NCI-H1417 treated with DMSO at 0.1 percent for 48 hours (cell line): ENCODE measurements at regions not wholly inside any gene's neighbourhood (a gene's known extent, or its start where the extent isn't known, plus 50 kb on each side); places are given as distances from the start of the nearest gene placed in this dataset.

Experiments
- DNase-seq: peaks from one replicate; lab custom pipeline; 2025; lab: John Stamatoyannopoulos, UW

DNA sequence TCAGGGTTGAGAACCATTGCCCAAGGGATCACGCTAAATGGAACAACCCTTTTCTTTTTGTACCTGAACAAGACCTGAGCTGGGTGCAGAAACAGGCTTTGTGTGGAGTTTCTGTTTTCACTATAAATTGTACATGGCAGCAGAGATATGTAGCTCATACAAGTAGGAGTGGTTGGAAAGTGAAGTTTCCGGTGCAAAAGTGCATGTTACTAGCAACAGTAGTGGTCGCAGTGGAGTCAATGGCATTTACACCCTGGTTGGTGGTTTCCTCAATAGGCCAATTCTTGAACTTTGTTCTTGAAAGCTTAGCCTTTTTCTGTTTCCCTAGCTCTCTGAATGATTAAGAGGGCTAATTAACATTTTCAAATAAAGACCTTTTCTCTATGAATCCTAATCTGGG lies 170.7 kb downstream of the NEBL start:
- no peak for DNase-seq

DNA sequence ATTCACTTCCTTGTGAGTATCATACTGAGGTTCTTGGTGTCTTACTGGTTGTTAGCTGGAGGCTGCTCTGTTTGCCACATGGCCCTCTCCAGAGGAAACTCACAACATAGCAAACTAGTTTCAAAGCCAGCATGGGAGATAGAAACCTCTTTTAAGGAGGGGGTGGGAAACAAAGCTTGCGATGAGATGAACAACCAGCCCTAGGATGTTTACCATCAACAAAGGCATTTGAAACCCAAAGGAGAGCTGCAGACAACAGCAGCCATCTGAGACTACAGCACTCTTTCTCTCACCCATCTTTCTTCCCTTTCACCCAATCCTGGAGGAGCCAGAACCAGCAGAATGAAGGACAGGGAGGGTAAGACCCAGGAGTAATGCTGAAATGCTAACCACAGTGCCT lies 182.1 kb downstream of the NEBL start:
- DNase-seq, result no peak

DNA sequence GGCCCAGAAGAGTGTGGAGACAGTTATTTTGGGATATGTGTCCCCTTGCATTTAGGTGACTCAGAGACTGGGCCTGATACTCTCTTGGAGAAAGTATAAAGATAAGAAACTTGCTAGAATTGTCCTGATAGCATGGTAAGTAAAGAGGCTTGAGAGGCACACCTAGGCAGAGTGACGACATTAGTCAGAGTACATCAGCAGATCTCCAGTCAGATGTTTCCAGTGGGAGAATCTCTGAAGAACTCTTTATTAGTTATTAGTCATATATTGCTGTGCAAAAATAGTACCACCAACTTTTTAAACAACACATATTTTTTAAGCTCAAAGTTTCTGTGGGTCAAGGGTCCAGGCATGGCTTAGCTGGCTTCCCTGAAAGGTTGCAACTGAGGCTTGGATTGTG lies 182.6 kb downstream of the NEBL start:
- no peak for DNase-seq

DNA sequence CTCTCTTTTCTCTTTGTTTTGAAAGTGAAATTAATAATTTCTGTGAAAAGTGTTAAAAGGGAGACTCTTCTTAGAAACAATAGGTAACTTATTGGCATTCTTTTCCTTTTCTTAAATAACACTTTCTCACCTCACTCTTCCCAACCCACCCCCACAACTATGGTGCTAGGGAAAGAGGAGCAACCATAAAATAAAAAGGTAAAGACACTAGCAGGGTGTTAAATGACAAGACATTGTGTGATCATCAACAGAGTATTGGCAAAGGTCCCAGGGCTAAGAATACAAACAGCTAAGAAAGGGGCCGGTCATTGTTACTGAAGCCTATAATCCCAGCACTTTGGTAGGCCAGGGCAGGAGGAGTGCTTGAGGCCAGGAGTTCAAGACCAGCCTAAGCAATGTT lies 183.7 kb downstream of the NEBL start:
- no peak for DNase-seq

DNA sequence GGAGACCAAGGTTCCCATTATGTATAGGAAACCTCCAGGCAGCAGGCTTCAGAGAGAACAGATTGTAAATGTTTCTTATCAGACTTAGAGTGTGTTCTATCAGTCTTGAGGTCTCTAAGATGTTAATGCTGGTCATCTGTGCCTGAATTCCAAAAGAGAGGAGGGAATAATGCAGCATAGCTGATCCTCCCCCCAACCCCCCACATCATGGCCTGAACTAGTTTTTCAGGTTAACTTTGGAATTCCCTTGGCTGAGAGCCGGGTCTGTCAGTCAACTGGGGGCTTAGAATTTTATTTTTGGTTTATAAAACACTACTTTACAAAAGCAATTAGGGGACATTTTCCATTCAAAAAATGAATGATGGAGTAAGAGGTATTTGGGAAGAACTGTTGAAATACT lies 184.3 kb downstream of the NEBL start:
- no peak for DNase-seq

DNA sequence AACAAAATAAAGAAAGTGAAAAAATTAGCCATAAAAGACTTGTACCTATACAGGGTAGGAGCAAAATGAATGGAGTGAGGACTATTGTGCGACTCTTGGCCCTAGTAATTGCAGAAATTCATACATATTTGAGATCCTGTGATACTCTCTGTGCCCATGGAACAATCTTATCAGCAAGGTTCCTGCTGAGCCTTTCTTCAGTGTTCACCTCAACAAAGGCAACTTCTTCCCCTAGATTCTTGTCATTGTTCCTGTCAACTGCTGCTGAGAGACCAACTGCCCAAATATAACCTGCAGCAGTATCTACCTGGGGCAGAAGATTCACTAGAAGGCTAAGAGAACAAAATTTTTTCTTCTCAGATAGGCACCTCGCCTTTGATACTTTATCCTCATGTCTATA lies 187.4 kb downstream of the NEBL start:
- DNase-seq, result no peak

DNA sequence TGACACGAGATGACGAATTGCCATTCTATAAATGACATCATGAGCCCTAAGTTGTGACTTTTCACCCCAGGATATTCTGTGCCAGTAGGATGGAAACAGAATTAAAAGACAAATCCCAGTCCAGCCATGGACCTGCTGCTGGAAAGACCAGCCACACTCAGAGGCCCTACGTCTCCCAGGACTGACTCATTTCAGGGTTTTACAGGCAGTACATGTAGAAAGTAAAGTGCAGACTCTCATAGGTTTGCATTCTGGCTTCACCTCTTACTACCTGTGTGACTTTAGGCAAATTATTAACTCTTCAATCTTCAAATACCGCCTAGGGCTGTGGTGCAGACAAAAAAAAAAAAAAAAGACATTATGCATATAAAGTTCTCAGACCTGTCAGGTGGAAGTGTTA lies 188.8 kb downstream of the NEBL start:
- DNase-seq, result no peak

DNA sequence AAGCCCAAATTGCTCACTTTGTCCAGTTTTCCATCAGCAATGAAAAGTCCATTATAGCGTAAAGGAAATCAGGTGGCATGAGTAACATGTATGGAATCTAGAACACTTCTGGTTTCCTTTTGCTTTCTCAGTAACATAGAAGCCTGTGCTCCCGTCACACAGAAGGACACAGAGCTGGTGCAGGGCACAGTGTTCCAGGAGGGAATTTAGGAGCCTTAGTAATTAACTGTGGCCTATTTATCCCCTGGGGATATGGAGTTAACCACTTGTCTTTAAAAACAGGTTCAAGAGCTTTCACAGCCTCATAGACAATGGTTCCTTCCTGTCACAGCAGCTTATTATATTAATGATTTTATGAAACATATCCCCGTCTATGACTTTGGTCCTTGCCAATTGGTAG lies 189.9 kb downstream of the NEBL start:
- DNase-seq, result no peak

DNA sequence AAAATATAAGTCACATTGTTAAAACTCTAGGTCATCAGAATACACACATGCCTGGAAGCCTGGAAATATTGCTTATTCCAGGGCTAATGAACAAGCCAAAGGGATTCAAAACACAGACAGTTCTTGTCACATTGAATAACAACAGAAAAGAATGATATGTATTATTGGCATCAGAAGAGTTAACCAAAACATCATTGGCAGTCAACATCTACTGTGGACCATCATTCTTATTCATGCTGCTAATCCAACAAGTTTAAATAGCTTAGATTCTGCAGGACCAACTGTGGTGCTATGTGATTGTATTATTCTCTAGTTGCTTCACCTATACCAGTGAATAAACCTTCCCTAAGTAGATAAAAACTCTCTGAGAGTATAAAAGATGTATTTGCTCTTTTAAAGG lies 198.3 kb downstream of the NEBL start:
- DNase-seq, result no peak

DNA sequence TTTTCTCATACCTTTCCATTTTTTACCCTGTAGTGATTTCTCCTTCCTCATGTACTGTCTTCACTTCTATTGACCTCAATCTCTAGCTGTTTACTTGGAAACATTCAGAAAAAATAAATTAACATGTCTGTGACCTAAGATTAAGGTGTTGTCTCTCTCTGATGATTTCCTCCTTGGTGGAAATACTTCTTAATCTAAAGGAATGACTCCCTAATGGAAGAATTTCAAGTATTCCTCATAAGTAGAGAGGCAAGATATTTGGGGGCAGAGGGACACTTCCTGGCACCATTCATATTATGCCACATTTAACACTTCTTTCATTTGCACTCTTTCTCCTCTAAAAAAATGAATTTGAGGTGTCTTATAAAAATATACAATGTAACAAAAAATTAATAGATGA lies 202.8 kb downstream of the NEBL start:
- no peak for DNase-seq

DNA sequence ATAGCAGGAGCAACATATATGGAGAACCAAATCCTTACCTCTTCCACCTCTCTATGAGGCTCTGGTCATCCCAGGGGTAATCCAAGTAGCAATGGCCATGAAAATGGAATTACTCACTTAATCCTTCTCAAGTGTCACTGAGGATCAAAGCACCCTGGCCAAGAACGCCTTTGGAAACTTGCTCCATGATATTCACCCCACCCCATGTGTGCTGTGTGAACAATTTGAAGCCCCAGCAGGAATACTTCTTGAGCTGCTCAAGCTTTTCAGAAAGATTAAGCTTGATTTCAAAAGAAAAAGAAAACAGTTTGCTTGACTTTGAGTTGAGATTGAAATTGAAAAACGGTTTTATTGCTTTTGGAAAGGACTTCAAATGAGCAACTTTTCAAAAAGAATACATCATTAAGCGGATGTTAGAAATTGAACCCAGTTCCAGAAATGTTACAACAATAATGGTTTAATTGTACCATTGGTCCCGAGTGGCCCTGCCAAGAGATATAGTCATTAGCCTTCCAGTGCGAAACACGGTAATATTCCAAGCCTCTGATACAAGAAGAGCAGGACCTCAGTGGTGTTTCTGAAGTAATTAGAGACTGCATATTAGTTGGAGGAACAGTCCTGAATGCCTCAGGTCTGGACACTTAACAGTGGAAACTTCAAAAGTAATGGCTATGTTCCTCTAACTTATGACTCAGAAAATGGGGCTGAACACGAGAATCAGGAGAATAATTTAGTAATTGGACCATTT lies 208.1 kb downstream of the NEBL start:
- DNase-seq, result no peak

DNA sequence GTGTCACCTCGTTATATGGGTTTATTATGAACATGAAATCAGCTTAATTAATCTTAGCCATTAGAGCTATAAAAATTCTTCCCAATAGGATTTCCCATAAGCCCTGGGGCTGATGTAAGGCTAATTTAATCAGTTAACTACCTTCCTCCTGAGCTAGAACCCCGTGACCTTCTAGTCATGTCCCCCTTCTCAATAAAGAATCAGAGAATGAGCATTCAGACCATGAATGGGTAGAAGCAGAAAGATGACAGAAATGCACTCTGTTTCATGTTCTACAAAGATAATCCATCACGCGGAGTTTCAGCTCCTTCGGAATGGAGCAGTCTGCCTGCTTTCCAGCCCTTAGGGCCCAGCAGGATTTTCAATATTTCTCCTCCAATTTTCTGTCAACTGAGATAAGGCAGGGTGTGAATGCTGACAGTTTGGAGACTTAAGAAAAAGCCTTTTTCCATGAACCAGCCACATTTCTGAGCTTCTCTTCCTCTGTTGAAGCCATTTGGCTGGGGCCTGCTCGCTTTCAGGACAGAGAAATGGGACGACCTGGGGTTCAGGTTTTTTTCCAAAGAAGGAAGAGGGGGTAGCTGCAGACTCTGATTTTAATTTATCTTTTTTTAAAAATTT lies 211.0 kb downstream of the NEBL start:
- DNase-seq, result no peak

DNA sequence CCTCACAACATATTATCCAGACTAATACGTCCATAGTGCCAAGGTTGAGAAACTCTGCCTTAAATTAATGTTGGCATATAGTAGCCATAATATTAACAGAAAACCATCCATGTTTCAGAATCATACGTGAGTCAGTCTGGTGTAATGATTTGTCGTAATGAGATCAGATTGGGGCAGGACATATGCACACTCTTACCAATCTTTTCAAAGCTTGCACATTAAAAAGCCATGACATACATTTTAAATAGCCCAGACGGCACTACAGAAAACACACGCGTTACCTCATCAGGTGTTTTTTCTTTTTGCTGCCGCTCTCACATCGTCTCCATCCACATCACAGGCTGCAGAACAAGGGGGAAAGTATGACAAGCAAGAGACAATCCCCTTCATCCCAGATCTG lies 211.6 kb downstream of the NEBL start:
- DNase-seq, result no peak

DNA sequence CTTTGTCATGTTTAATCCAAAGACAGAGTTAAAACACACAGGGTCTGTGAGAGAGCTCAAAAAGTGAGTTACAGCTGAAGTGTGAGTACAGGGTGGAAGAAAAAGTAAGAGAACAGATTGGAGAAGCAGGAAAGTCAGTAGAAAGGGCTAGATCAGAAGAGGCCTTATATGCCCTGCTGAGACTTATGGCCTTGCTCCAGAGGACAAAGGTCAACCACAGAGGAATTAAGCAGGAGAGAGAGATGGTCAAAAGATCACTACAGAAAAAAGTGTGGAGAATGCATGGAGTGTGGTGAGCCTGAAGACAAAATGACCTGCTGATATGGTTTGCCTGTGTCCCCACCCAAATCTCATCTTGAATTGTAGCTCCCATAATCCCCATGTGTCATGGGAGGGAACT lies 213.8 kb downstream of the NEBL start:
- no peak for DNase-seq

DNA sequence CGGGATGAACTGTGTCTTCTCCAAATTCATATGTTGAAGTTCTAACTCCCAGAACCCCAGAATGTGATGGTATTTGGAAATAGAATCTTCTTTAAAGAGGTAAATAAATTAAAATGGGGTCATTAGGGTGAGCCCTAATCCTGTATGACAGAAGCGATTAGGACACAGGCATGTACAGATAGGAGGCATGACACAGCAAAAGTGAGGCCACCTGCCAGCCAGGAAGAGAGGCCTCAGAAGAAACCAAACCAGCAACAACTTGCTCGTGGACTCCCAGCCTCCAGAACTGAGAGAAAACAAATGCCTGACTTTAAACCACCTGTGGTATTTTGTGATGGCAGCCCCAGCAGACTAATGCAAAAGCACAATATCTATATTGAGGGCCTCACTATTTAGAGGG lies 214.3 kb downstream of the NEBL start:
- no peak for DNase-seq

DNA sequence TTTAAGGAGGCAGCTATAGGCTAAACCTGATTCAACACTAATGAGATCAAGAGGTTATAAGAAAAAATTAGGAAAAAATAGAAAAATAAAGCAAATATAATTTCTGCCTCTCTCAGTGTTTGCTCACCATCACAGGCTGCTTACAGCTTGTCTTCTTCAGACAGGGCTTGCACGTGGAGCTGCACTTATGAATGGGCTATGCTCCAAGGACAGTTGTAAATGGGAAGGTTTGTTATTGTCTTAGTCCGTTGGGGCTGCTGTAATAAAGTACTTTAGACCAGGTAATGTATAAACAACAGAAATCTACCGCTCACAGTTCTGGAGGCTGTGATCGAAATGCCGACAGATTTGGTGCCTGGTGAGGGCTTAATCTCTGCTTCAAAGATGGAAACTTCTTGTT lies 219.8 kb downstream of the NEBL start:
- DNase-seq, result no peak

DNA sequence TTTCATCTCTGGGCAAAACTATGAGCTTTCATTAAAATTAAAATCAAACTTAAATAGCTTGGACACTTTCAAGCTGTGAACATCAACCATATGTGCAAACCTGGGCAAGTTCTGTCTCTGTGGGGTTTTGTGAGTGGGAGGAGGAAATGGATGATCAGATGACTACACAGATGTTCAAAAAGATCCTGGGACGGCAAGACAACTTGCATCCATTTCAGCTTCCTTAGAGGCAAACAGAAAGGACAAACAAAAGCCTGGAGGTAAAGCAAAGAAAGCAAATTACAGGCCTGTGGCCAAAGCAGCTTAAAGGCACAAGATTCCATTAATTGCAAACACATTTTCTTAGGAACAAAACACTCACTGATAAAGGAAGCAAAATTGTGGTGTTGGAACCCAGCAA lies 222.2 kb downstream of the NEBL start:
- no peak for DNase-seq

DNA sequence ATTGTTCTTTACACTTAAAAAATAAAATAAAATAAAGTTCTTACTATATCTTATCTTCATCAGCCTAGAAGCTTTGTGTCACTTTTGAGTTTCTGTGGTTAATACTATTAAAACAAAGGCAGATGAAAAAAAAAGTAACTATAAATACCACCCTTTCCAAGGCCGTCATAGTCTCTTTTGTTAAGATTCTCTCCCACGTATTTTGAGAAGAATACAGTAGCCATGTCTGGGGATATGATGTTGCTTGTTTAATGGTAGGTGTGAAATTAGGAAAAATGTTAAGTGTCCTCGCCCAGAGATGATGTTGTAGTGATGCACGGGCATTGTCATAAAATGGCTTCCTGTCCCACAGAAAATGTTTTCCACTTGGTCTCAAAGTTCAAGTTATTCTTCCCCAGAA lies 223.9 kb downstream of the NEBL start:
- no peak for DNase-seq

DNA sequence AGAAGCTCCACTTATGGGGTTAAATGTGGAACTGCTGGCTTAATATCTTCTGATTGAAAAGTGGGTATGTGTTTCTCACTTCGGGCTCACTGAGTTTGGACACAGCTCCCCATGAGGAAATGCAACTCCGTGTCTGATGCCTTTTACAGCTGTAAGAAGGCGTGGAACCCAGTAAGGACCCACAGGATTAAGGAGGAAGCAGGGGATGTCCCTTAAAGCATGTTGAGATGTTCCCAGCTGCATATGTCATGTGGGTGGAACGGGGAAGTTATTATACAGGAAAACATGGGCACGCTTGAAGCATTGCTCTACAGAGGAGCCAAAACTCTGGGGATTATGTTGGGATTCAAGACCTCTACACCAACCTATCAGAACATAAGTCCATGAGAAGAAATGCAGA lies 224.4 kb downstream of the NEBL start:
- no peak for DNase-seq

DNA sequence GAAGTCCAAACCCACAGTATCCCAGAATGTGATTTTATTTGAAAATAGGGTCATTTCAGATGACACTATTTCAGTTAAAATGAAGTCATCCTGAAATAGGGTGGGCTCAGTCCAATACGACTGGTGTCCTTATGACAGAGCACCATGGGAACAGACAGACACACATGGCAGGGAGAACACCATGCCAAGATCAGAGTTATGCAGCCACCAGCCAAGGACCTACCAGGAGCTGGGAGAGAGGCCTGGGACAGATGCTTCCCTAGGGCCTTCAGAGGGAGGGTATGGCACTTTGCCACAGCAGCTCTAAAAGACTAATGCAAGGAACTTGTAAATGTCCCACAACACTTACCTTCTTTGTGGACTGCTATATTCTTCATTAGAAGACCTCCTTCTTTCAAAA lies 226.5 kb downstream of the NEBL start:
- no peak for DNase-seq

DNA sequence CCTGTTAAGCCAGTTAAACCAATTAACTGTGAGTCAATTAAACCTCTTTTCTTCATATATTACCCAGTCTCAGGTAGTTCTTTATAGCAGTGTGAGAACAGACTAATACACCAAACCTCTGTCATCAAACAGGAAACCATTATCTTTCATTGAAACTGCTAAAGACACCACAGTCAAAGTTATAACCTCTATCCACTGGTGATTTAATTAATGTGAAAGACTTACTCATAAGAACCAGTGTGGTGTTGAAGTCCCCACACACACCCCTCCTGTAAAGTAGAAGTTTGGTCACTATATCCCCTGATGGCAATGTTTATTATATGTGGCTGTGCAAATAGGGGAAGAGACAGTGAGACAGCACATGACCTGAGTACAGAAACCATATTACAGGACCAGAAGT lies 228.1 kb downstream of the NEBL start:
- DNase-seq, result no peak

DNA sequence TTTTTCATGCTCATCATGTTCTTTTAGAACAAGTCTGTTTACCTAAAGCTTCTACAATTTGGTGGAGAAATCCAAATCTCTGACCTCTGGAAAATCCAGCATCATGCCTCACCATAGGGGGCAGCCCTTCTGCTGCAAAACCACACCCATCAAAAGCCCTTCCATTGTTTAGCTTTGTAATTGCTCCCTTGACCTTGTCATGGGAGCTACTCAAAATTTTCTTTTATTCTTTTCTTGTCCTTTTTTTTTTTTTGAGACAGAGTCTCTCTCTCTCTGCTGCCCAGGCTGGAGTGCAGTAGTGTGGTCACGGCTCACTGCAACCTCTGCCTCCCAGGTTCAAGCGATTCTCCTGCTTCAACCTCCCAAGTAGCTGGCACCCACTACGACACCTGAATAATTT lies 234.4 kb downstream of the NEBL start:
- no peak for DNase-seq

DNA sequence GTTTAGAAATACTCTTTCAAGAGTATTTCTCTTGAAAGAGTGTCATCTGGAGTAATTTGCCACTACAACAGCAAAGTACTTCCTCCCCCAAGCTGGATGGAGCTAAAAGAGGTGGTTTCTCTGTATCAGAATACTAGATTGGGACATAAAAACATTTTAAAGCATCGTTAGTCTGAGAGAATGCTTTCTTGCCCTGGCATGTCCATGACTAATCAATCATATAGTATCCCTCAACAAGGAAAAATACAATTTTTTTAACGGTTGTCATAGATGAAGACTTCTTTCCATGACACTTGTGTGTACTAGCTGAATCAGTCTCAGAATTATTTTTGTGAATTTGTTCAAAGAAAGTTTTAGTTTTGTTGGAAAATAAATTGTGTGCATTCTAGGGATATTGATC lies 237.9 kb downstream of the NEBL start:
- no peak for DNase-seq

DNA sequence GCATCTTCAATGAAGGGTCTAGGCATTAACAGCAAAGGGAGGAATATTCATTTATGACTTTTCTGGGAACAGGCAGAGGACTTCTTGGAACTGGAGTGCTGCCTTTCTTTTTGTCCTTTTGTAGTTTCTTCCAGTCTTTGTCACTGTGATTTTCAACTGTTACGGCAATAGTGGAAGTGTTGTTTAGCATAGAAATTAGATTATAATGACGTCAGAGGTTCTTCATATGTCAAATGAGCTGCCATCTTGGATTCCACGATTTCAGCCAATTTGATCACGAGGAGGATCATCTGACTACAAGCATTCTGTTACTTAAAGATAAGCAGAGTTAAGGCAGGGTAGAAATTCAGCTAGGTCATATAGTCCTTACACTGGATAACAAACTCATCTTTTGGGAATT lies 239.0 kb downstream of the NEBL start:
- DNase-seq, result no peak
